OCI-LY7 (cell line): ENCODE measurements at regions not wholly inside any gene's neighbourhood (a gene's known extent, or its start where the extent isn't known, plus 50 kb on each side); places are given as distances from the start of the nearest gene placed in this dataset.

Experiments used
- CTCF ChIP-seq: fragments of 200-600 bp; sonication (generic); conservative IDR thresholded peaks from 2 replicates; pipeline ENCODE4 v1.5.1; 2014; ENCODE audit warnings: mild to moderate bottlenecking, antibody characterized with exemption, low read length, moderate library complexity, mixed read lengths
- EZH2phosphoT487 ChIP-seq: fragments of 200-600 bp; sonication (generic); IDR thresholded peaks from 2 replicates; pipeline ENCODE4 v1.6.1; 2018; ENCODE audit warnings: low read depth, borderline replicate concordance, mild to moderate bottlenecking, mixed run types, antibody characterized with exemption, low read length, moderate library complexity, mixed read lengths

- no peak for TF ChIP-seq CTCF
- no peak for TF ChIP-seq EZH2phosphoT487
These were observed 515.5 kb downstream of the ZNF385D start for GRCh38 chr3:21235491-21235890.
